K562 (cell line): ENCODE measurements at regions not wholly inside any gene's neighbourhood (a gene's known extent, or its start where the extent isn't known, plus 50 kb on each side); places are given as distances from the start of the nearest gene placed in this dataset.

Source experiments
- EZH2 ChIP-seq: IDR thresholded peaks from 2 replicates; pipeline ENCODE4 v1.6.1; 2012; ENCODE audit warnings: low read depth, mild to moderate bottlenecking, inconsistent platforms, low read length, borderline replicate concordance
- IRF1 ChIP-seq: sonication (generic); formaldehyde crosslinking; IDR thresholded peaks from 2 replicates; pipeline ENCODE4 v1.8.0; 2022; ENCODE audit warnings: missing genetic modification reagents, mild to moderate bottlenecking, borderline replicate concordance
- MYBL2 ChIP-seq, 2 experiments: fragments of 450-650 bp in 1 of 2; sonication (generic) in 1 of 2; formaldehyde crosslinking in 1 of 2; IDR thresholded peaks; 2 replicates each; pipeline versions ENCODE4 v1.6.1 to v1.8.1; 2017 to 2022; ENCODE audit warnings: borderline replicate concordance in 1 of 2, inconsistent platforms in 1 of 2, low read depth in 1 of 2, mild to moderate bottlenecking in 1 of 2, missing genetic modification reagents in 1 of 2, moderate library complexity in 1 of 2
- PHF20 ChIP-seq: fragments of 450-650 bp; IDR thresholded peaks from 2 replicates; pipeline ENCODE4 v1.6.1; 2018; ENCODE audit not compliant: partially characterized antibody
- ZNF239 ChIP-seq: fragments of 250-450 bp; sonication (Bioruptor Pico); IDR thresholded peaks from 2 replicates; pipeline ENCODE4 v1.4.0; 2020; ENCODE audit warnings: mild to moderate bottlenecking

GRCh38 chr6:37559050-37559449, 59.4 kb upstream of the CCDC167 start:
- no peak for TF ChIP-seq IRF1 (CRISPR knock-in tag)
- TF ChIP-seq MYBL2 (IDR thresholded peaks at IDR 0.05; ENCODE audit: low read depth): no peak
- no peak for TF ChIP-seq MYBL2 (CRISPR knock-in tag; IDR thresholded peaks at IDR 0.05; ENCODE audit: borderline replicate concordance)
- TF ChIP-seq PHF20: no peak
- no peak for TF ChIP-seq EZH2
- TF ChIP-seq ZNF239: no peak
